HUES48 (cell line): ENCODE measurements at regions not wholly inside any gene's neighbourhood (a gene's known extent, or its start where the extent isn't known, plus 50 kb on each side); places are given as distances from the start of the nearest gene placed in this dataset.

Experiments used
- H3K27ac ChIP-seq: one replicate; pipeline ENCODE4 v1.7.0; 2013; ENCODE audit warnings: low read depth, low read length, inconsistent platforms
- H3K27me3 ChIP-seq: 2 replicates; pipeline ENCODE4 v1.6.1; 2013; ENCODE audit warnings: mild to moderate bottlenecking, low read length; ENCODE audit not compliant: control insufficient read depth, insufficient read depth
- H3K36me3 ChIP-seq: 2 replicates; pipeline ENCODE4 v1.6.1; 2013; ENCODE audit warnings: low read length; ENCODE audit not compliant: control insufficient read depth, insufficient read depth
- H3K4me1 ChIP-seq: 2 replicates; pipeline ENCODE4 v1.6.1; 2013; ENCODE audit warnings: mild to moderate bottlenecking, low read length; ENCODE audit not compliant: control insufficient read depth, insufficient read depth
- H3K4me3 ChIP-seq: 2 replicates; pipeline ENCODE4 v1.5.1; 2013; ENCODE audit warnings: mild to moderate bottlenecking, low read depth, low read length
- H3K9ac ChIP-seq: 2 replicates; pipeline ENCODE4 v1.6.1; 2013; ENCODE audit warnings: mild to moderate bottlenecking, low read depth, low read length, moderate library complexity
- H3K9me3 ChIP-seq: 2 replicates; pipeline ENCODE4 v1.6.1; 2013; ENCODE audit warnings: low read length; ENCODE audit not compliant: control insufficient read depth, insufficient read depth

DNA sequence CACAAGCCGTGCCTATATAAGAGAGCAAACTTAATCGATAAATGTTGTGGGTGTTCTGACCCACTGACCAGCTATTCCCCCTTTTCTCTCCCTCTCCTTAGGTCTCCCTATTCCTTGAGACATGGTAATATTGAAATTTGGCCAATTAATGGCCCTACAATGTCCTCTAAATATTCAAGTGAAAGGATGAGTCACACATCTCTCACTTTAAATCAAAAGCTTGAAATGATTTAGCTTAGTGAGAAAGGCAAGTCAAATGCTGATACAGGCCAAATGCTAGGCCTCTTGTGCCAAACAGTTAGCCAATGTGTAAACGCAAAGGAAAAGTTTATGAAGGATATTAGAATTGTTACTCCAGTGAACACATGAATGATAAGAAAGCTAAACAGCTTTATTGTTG is 102.2 kb upstream of the CPNE8 start:
- Histone ChIP-seq H3K4me3 (no peak overlapping the region), H3K9me3 (no peaks in the 10 kb centered on the region), H3K36me3 (no peaks in the 10 kb centered on the region), H3K9ac (no peak overlapping the region), H3K4me1 (peaks cover 9% of the 10 kb centered on the region), H3K27ac (no peak overlapping the region), H3K27me3 (no peaks in the 10 kb centered on the region)

DNA sequence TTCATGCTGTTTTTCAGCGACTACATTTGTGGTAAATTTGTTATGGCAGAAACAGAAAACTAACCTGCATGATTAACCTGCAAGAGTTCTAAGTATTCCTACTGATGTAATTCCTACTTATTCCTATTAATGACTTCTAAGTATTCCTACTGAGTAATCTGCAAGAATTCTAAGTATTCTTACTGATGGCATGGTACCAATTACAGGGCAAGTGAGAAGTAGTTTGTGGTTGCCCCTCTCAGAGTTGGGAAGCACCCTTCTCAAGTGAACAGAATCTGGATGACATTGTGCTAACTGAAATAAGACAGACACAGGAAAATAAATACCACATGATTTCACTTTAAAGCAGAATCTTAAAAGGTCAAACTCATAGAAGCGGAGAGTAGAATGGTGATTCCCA is 100.9 kb upstream of the CPNE8 start:
- no peaks in the 10 kb centered on the region for H3K36me3 ChIP-seq
- H3K4me3 ChIP-seq: no peak overlapping the region
- H3K27me3 ChIP-seq: no peaks in the 10 kb centered on the region
- H3K27ac ChIP-seq: no peak overlapping the region
- no peaks in the 10 kb centered on the region for H3K9me3 ChIP-seq
- peaks cover 9% of the 10 kb centered on the region for H3K4me1 ChIP-seq
- H3K9ac ChIP-seq: no peak overlapping the region

DNA sequence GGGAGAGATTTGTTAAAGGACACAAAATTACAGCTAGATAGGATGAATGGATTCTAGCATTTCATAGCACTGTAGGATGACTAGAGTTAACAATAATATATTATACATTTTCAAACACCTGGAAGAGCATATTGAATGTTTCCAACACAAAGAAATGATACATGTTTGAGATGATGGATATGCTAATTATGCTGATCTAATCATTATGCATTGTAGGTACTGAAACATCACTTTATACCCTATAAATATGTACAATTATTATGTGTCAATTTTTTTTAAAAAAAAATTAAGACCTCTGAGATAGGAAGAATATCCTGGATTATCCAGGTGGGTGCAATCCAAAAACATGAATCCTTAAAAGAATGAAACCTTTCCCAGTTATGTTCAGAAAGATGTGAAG is 100.3 kb upstream of the CPNE8 start:
- no peaks in the 10 kb centered on the region for H3K36me3 ChIP-seq
- H3K4me1 ChIP-seq: peaks cover 9% of the 10 kb centered on the region
- no peak overlapping the region for H3K27ac ChIP-seq
- H3K27me3 ChIP-seq: no peaks in the 10 kb centered on the region
- no peak overlapping the region for H3K9ac ChIP-seq
- H3K4me3 ChIP-seq: no peak overlapping the region
- H3K9me3 ChIP-seq: no peaks in the 10 kb centered on the region

DNA sequence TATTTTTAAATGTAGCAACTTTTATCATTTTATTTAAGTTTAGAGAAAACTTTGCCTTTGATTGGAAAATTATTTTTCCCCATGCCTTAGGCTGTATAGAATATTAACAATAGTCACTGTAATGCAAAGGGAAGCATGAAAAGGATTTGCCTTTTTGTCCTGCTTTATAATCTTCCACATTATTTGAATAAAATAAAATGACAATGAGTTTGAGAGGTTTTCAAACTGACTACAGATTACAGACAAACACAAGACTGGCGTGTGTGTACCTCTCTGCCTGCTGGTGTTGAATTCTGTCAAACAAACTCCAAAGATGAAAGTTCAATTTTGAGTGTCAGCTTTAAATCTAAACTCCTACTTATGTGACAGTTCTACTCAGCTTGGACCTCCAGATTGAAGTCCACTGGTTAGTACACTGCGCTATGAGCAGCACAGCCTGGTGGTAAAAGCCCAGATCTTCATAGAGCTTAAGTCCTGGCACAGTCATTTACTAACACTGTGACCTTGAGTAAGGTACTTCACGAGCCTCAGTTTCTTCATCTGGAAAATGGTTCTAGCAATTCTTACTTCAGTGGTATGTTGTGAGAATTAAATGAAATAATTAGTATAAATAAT is 98.3 kb upstream of the CPNE8 start:
- Histone ChIP-seq H3K4me1 (peaks cover 9% of the 10 kb centered on the region), H3K9me3 (no peaks in the 10 kb centered on the region), H3K9ac (no peak overlapping the region), H3K27me3 (no peaks in the 10 kb centered on the region), H3K4me3 (no peak overlapping the region), H3K36me3 (no peaks in the 10 kb centered on the region), H3K27ac (no peak overlapping the region)

DNA sequence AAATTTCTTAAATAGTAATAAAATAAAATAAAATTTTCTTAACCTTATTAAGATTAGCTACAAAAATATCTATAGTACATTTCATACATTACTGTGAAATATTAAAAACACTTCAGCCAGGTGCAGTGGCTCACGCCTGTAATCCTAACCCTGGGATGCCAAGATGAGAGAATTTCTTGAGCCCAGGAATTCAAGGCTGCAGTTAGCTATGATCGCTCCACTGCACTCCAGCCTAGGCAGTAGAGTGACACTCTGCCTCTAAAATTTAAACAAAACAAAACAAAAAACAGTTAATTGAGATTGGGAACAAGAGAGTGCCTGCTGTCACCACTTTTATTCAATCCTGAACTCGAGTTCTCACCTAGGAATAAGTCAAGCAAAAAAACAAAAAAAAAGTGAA is 95.0 kb upstream of the CPNE8 start:
- Histone ChIP-seq H3K9ac (no peak overlapping the region), H3K4me3 (no peak overlapping the region)

DNA sequence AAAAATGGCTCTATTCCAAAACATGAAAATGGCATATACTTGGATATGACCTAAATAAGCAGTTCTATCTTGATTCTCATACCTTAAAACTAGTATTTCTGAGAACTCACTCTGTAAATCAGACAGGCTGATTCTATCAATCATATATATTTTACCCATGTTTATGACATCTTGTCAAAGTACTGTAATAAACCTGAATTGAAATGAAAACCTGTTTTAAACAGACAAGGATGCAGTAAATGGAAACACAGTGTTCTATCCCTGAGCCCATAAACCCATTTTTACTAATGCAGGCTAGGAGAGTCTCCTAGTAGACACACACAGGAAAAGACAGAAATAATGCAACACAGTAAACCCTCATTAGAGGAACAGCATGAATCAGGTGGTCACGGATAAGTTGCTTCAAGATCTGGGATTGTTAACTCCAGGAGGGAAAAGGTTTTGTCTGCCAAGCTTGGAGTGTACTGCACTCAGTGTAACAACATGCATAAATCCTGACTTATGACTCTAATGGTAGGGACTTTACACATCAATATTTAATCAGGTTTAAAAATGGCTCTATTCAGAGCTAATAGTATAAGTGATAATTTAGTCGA is 93.6 kb upstream of the CPNE8 start:
- Histone ChIP-seq H3K27ac (no peak overlapping the region), H3K27me3 (no peaks in the 10 kb centered on the region), H3K9ac (no peak overlapping the region), H3K9me3 (no peaks in the 10 kb centered on the region), H3K36me3 (no peaks in the 10 kb centered on the region), H3K4me1 (peaks cover 9% of the 10 kb centered on the region), H3K4me3 (no peak overlapping the region)

More for the DNA sequence above, 95.0 kb upstream of the CPNE8 start:
- H3K9me3 ChIP-seq: no peaks in the 10 kb centered on the region
- no peaks in the 10 kb centered on the region for H3K36me3 ChIP-seq
- no peaks in the 10 kb centered on the region for H3K27me3 ChIP-seq
- H3K4me1 ChIP-seq: peaks cover 9% of the 10 kb centered on the region
- H3K27ac ChIP-seq: no peak overlapping the region

DNA sequence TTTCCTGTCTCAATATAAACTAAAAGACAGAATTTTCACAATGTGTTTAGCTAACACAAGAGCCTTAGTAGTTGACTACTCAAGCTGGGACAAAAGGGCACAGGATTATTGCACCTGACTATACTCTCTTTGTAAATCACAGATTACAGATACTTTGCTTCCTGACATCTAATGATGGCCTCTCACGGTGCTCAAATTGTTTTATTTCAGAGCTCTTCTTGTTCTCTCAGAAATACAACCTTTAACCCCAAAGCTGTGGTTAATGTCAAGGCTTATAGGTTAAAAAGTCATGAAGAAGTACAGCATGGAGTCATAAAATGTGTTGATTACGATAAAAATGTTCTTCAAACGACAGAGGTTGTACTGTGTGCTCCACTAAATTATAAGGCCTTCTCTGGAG is 89.9 kb upstream of the CPNE8 start:
- Histone ChIP-seq H3K9ac (no peak overlapping the region), H3K4me3 (no peak overlapping the region), H3K27ac (no peak overlapping the region), H3K27me3 (no peaks in the 10 kb centered on the region), H3K4me1 (no peaks in the 10 kb centered on the region), H3K36me3 (no peaks in the 10 kb centered on the region), H3K9me3 (no peaks in the 10 kb centered on the region)

DNA sequence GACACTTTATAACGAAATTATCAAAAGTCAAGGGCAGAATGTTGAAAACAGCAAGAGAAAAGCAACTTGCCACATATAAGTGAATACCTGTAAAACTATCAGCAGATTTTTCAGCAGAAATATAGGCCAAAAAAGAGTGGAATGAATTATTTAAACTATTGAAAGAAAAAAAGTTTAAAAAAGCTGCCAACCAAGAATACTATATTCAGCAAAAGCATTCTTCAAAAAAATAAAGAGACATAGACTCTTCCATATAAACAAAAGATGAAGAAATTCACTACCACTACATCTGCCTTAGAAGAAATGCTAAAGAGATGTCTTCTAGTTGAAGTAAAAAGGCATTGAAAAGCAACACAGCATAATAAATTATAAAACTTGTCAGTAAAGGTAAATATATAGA is 80.6 kb upstream of the CPNE8 start:
- Histone ChIP-seq H3K9me3 (peaks cover 15% of the 10 kb centered on the region; the same call in 1 of the 2 replicates), H3K27ac (no peak overlapping the region), H3K36me3 (no peaks in the 10 kb centered on the region), H3K9ac (no peak overlapping the region), H3K27me3 (no peaks in the 10 kb centered on the region), H3K4me3 (no peak overlapping the region), H3K4me1 (no peaks in the 10 kb centered on the region)

DNA sequence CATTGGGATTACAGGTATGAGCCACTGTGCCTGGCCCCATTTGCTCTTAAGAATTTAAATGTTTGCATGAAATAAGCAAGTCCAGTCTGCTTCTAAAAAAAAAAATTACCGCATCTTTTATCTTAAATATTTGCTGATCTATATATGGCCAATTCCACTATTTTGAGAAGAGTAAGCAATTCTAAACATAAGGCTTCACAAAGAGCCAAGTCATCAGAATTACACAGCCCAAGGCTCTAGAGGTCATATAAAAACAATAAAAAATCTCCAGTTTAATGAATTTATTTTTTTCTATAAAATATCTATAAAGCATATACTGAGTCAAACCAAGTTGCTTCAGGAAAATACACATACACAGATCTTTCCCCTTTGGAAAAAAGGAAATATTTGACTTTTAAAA is 79.0 kb upstream of the CPNE8 start:
- Histone ChIP-seq H3K9ac (no peak overlapping the region), H3K4me3 (no peak overlapping the region), H3K4me1 (no peaks in the 10 kb centered on the region), H3K36me3 (no peaks in the 10 kb centered on the region), H3K27me3 (no peaks in the 10 kb centered on the region), H3K27ac (no peak overlapping the region), H3K9me3 (peaks cover 15% of the 10 kb centered on the region; the same call in 1 of the 2 replicates)

DNA sequence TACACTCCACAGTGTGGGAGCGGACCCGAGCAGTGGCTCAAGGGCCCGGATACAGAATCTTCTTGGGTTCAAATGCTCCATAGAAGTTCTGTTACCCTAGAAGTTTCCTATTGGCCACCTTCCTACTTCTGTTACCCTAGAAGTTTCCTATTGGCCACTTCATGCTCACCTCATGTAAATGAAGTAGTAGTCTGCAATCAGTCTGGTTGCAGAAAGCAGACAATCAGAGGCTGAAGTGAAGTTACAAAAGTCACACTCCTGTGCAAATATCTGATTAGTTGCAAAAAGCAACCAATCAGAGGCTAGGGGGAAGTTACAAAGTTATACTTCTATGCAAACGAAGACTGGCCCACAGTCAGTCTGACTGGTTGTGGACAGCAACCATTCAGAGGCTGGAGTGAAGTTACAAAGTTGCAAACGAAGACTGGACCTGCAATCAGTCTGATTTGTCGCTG is 77.8 kb upstream of the CPNE8 start:
- H3K9me3 ChIP-seq: peaks cover 15% of the 10 kb centered on the region; the same call in 1 of the 2 replicates
- no peaks in the 10 kb centered on the region for H3K36me3 ChIP-seq
- no peaks in the 10 kb centered on the region for H3K27me3 ChIP-seq
- H3K4me3 ChIP-seq: no peak overlapping the region
- H3K9ac ChIP-seq: no peak overlapping the region
- no peaks in the 10 kb centered on the region for H3K4me1 ChIP-seq
- H3K27ac ChIP-seq: no peak overlapping the region

DNA sequence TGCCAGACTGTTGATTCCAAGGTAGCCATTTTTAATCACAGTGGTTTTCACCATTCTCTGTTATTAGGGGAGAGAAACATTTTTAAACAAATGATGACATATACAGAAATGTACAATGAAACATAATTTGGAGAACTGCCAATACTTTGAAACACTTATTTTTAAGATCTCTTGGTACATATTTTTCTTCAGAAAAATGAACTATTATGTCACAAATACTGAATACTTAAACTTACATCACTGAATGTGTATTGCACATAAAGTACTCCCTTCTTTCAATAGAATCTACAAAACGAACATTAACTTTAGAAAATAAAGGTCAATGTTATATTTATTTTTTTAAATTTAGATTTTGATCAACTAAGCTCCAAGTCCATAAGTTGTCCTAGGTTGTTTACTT is 71.7 kb upstream of the CPNE8 start:
- no peaks in the 10 kb centered on the region for H3K4me1 ChIP-seq
- no peak overlapping the region for H3K9ac ChIP-seq
- no peak overlapping the region for H3K27ac ChIP-seq
- H3K9me3 ChIP-seq: no peaks in the 10 kb centered on the region
- no peaks in the 10 kb centered on the region for H3K36me3 ChIP-seq
- no peaks in the 10 kb centered on the region for H3K27me3 ChIP-seq
- H3K4me3 ChIP-seq: no peak overlapping the region
